ENCODE measurements at regions not wholly inside any gene's neighbourhood (a gene's known extent, or its start where the extent isn't known, plus 50 kb on each side); places are given as distances from the start of the nearest gene placed in this dataset.

- no peaks in the 10 kb centered on the region for H4K20me1 ChIP-seq (ENCODE audit: control insufficient read depth, insufficient read depth)
- no peak overlapping the region for H3K4me2 ChIP-seq (ENCODE audit: control insufficient read depth, insufficient read depth)
- 33% methylated on average over 4 of the region's 4 CpGs for WGBS (ENCODE audit: insufficient coverage, insufficient replicate concordance, low lambda C conversion rate, missing lambda C conversion rate)
- intact Hi-C loops (cut with micrococcal nuclease; ENCODE audit: unreplicated experiment), result no loop called here
- no peak overlapping the region for H3K4me3 ChIP-seq
- H3K9me3 ChIP-seq (replicated peaks; ENCODE audit: control insufficient read depth, insufficient read depth, low read length), result no peaks in the 10 kb centered on the region; the same call in 2 of the 3 replicates
- no TSS peak for BruUV-seq (replicated peaks)
- in situ Hi-C loops (cut with MboI), result no loop called here
- DNase-seq (ENCODE audit: low read depth, low spot score) (no peak), FAIRE-seq (no peak), ATAC-seq (no peak)
- no peak overlapping the region for H2AFZ ChIP-seq (ENCODE audit: control insufficient read depth, low read depth, low read length)
- H3K4me1 ChIP-seq (ENCODE audit: control insufficient read depth, insufficient read depth, low read length), result no peaks in the 10 kb centered on the region
- H3K27ac ChIP-seq (ENCODE audit: control insufficient read depth, insufficient read depth), result no peak overlapping the region
- SMC1A ChIA-PET (ENCODE audit: uncharacterized antibody, unreplicated experiment), result interaction anchor here (1.1 kb wide), 1 partner anchor 24 kb away, joined by 3 read pairs; no protein-coding TSS in a partner anchor
- no peaks in the 10 kb centered on the region for H3K36me3 ChIP-seq (ENCODE audit: control insufficient read depth in 2 of 2, insufficient read depth in 2 of 2, low read length in 1 of 2)
- H3K27me3 ChIP-seq (replicated peaks in 1 of 2; ENCODE audit: control insufficient read depth in 2 of 2, insufficient read depth in 2 of 2, low read length in 1 of 2), result no peaks in the 10 kb centered on the region
- H3K79me2 ChIP-seq (ENCODE audit: control insufficient read depth, insufficient read depth, low read length), result no peaks in the 10 kb centered on the region
- H3K9ac ChIP-seq (ENCODE audit: control insufficient read depth, insufficient read depth, low read length), result no peak overlapping the region
- no peak for TF ChIP-seq ZZZ3 (IDR thresholded peaks at IDR 0.05; ENCODE audit: control insufficient read depth, insufficient read length, low read depth)
- TF ChIP-seq RCOR1 (conservative IDR thresholded peaks at IDR 0.05; ENCODE audit: low read depth, low read length), result no peak
- TF ChIP-seq, protein P1, sequence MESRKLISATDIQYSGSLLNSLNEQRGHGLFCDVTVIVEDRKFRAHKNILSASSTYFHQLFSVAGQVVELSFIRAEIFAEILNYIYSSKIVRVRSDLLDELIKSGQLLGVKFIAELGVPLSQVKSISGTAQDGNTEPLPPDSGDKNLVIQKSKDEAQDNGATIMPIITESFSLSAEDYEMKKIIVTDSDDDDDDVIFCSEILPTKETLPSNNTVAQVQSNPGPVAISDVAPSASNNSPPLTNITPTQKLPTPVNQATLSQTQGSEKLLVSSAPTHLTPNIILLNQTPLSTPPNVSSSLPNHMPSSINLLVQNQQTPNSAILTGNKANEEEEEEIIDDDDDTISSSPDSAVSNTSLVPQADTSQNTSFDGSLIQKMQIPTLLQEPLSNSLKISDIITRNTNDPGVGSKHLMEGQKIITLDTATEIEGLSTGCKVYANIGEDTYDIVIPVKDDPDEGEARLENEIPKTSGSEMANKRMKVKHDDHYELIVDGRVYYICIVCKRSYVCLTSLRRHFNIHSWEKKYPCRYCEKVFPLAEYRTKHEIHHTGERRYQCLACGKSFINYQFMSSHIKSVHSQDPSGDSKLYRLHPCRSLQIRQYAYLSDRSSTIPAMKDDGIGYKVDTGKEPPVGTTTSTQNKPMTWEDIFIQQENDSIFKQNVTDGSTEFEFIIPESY (IDR thresholded peaks at IDR 0.05), result no peak
- TF ChIP-seq MTA2 (IDR thresholded peaks at IDR 0.05; ENCODE audit: low read depth), result no peak
- no peak for TF ChIP-seq TCF3 (IDR thresholded peaks at IDR 0.05; ENCODE audit: borderline replicate concordance, insufficient read depth, low read depth, low read length)
- TF ChIP-seq IKZF1 (conservative IDR thresholded peaks at IDR 0.05), result no peak
- TF ChIP-seq, protein P2, sequence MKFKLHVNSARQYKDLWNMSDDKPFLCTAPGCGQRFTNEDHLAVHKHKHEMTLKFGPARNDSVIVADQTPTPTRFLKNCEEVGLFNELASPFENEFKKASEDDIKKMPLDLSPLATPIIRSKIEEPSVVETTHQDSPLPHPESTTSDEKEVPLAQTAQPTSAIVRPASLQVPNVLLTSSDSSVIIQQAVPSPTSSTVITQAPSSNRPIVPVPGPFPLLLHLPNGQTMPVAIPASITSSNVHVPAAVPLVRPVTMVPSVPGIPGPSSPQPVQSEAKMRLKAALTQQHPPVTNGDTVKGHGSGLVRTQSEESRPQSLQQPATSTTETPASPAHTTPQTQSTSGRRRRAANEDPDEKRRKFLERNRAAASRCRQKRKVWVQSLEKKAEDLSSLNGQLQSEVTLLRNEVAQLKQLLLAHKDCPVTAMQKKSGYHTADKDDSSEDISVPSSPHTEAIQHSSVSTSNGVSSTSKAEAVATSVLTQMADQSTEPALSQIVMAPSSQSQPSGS (IDR thresholded peaks at IDR 0.05; ENCODE audit: low read length), result no peak
- TF ChIP-seq, protein P3, sequence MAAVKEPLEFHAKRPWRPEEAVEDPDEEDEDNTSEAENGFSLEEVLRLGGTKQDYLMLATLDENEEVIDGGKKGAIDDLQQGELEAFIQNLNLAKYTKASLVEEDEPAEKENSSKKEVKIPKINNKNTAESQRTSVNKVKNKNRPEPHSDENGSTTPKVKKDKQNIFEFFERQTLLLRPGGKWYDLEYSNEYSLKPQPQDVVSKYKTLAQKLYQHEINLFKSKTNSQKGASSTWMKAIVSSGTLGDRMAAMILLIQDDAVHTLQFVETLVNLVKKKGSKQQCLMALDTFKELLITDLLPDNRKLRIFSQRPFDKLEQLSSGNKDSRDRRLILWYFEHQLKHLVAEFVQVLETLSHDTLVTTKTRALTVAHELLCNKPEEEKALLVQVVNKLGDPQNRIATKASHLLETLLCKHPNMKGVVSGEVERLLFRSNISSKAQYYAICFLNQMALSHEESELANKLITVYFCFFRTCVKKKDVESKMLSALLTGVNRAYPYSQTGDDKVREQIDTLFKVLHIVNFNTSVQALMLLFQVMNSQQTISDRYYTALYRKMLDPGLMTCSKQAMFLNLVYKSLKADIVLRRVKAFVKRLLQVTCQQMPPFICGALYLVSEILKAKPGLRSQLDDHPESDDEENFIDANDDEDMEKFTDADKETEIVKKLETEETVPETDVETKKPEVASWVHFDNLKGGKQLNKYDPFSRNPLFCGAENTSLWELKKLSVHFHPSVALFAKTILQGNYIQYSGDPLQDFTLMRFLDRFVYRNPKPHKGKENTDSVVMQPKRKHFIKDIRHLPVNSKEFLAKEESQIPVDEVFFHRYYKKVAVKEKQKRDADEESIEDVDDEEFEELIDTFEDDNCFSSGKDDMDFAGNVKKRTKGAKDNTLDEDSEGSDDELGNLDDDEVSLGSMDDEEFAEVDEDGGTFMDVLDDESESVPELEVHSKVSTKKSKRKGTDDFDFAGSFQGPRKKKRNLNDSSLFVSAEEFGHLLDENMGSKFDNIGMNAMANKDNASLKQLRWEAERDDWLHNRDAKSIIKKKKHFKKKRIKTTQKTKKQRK (IDR thresholded peaks at IDR 0.05; ENCODE audit: low read depth, low read length), result no peak
- no peak for TF ChIP-seq ZNF622 (IDR thresholded peaks at IDR 0.05)
- TF ChIP-seq TCF12 (IDR thresholded peaks at IDR 0.05; ENCODE audit: low read depth, low read length), result no peak
- TF ChIP-seq EP300 (IDR thresholded peaks at IDR 0.05; ENCODE audit: borderline replicate concordance in 1 of 2, control insufficient read depth in 1 of 2, low read depth in 2 of 2, low read length in 2 of 2), result no peak
- no peak for TF ChIP-seq YBX1 (IDR thresholded peaks at IDR 0.05)
- TF ChIP-seq USF1 (IDR thresholded peaks at IDR 0.05; ENCODE audit: borderline replicate concordance, extremely low read length, insufficient read depth, low read depth, low read length), result no peak
- TF ChIP-seq MYC (IDR thresholded peaks at IDR 0.05; ENCODE audit: insufficient read depth, insufficient read length, insufficient replicate concordance, low read length, severe bottlenecking), result no peak
- TF ChIP-seq NRF1 (conservative IDR thresholded peaks at IDR 0.05; ENCODE audit: low read depth, low read length), result no peak
- TF ChIP-seq CBX3 (IDR thresholded peaks at IDR 0.05; ENCODE audit: borderline replicate concordance, low read depth), result no peak
- CTCF ChIA-PET, result interaction anchor here (2.2 kb wide), 1 partner anchor 11 kb away, joined by 5 read pairs; no protein-coding TSS in a partner anchor
- POLR2A ChIA-PET, result interaction anchor here (0.7 kb wide), 1 partner anchor 13 kb away, joined by 3 read pairs; no protein-coding TSS in a partner anchor
- RAD21 ChIA-PET (ENCODE audit: unreplicated experiment), result no interaction called here
Observed at GRCh38 chr7:41162612-41163011, 540.3 kb downstream of the INHBA start.

Data from GM12878 (cell line).